ENCODE measurements at regions not wholly inside any gene's neighbourhood (a gene's known extent, or its start where the extent isn't known, plus 50 kb on each side); places are given as distances from the start of the nearest gene placed in this dataset.

DNA sequence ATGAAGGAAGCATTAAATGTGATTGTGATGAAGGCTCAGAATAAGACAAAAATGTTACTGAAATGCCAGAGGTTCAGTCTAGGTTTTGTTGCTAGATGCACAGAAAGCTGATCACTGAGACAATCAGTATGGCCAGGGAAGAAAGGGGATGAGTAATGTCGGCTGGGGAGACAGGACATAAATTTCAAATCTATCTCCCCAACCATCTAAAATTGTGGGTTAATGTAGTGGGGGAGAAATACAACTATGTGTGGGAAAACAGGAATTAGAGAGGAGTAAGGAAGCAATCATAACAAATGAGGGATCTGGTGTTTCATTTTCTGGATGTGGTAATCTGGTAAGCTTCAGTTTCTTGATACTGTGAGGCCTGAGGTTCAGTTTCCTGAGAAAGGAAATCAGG lies 1111.0 kb downstream of the XPNPEP1 start:
- ATAC-seq (ENCODE audit: low read depth) = no peak
- TF ChIP-seq, protein P1, sequence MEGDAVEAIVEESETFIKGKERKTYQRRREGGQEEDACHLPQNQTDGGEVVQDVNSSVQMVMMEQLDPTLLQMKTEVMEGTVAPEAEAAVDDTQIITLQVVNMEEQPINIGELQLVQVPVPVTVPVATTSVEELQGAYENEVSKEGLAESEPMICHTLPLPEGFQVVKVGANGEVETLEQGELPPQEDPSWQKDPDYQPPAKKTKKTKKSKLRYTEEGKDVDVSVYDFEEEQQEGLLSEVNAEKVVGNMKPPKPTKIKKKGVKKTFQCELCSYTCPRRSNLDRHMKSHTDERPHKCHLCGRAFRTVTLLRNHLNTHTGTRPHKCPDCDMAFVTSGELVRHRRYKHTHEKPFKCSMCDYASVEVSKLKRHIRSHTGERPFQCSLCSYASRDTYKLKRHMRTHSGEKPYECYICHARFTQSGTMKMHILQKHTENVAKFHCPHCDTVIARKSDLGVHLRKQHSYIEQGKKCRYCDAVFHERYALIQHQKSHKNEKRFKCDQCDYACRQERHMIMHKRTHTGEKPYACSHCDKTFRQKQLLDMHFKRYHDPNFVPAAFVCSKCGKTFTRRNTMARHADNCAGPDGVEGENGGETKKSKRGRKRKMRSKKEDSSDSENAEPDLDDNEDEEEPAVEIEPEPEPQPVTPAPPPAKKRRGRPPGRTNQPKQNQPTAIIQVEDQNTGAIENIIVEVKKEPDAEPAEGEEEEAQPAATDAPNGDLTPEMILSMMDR (IDR thresholded peaks at IDR 0.05; ENCODE audit: poor library complexity, severe bottlenecking) = no peak
- Histone ChIP-seq H3K4me1 (ENCODE audit: insufficient read depth, poor library complexity, severe bottlenecking) (no peaks in the 10 kb centered on the region), H3K9me3 (ENCODE audit: severe bottlenecking) (no peaks in the 10 kb centered on the region), H3K4me3 (ENCODE audit: severe bottlenecking) (no peak overlapping the region), H3K27me3 (ENCODE audit: insufficient read depth, poor library complexity, severe bottlenecking) (no peaks in the 10 kb centered on the region), H3K36me3 (ENCODE audit: low read depth) (no peaks in the 10 kb centered on the region), H3K27ac (ENCODE audit: poor library complexity, severe bottlenecking) (no peak overlapping the region)
- DNase-seq (ENCODE audit: low spot score) = no peak

DNA sequence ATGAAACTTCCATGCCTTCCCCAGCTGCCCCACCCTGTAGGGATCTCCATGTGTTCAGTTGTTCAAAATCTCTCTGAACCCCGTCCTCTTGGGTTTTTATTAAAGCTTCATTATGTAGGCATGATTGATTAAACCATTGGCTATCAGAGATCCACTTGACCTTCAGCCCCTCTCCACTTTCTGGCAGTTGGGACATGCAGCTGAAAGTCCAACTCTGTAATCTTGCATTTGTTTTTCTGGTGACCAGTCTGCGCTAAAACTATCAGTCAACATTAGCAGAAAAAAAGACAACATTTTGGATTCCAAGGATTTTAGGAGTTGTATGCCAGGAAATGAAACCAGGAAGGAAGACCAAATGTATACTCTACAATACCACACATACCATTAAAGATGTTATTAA lies 1115.1 kb downstream of the XPNPEP1 start:
- H3K36me3 ChIP-seq (ENCODE audit: low read depth) = no peaks in the 10 kb centered on the region

DNA sequence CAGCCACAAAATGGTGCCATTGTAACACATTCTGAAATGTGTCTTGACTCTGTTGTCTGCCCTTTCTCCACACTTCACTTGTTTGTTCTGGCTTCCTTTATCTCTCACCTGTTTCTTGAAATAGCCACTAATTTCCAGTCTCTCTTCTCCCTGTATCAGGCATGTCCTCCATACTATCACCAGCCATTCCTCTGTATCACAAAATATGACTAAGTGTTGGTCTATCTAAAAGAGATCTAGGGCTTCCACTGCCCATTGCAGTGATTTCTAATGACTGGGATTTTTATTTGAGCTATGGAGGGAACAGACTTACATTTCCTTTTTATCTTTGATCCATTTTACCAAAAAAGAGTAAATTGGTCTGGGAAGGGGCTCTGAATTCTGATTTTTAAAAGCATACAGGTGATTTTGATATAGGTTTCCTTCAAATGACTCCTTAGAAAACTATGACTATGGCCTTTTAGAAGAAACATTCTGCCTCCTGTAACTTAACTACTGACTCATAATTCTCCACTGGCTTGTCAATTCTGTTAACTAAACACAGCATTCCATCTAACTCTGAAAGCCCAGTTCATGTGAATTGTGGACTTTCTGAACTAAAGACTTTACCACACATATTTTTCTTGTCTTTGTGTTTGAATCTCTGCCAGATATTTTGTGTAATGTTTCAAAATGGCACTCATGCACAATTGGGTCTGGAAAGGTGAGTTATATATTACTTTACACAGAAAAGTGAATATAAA lies 1121.4 kb downstream of the XPNPEP1 start:
- peak; percentile 73 for ATAC-seq (ENCODE audit: low read depth)
- H3K27me3 ChIP-seq (ENCODE audit: insufficient read depth, poor library complexity, severe bottlenecking) = no peaks in the 10 kb centered on the region
- no peak overlapping the region for H3K4me3 ChIP-seq (ENCODE audit: severe bottlenecking)
- H3K4me1 ChIP-seq (ENCODE audit: insufficient read depth, poor library complexity, severe bottlenecking) = peaks cover 28% of the 10 kb centered on the region
- no peaks in the 10 kb centered on the region for H3K9me3 ChIP-seq (ENCODE audit: severe bottlenecking)
- TF ChIP-seq, protein P1 (IDR thresholded peaks at IDR 0.05; ENCODE audit: poor library complexity, severe bottlenecking) = no peak
- peak overlapping the region; percentile 48 for H3K27ac ChIP-seq (ENCODE audit: poor library complexity, severe bottlenecking)
- no peaks in the 10 kb centered on the region for H3K36me3 ChIP-seq (ENCODE audit: low read depth)
- DNase-seq (ENCODE audit: low spot score) = no peak

More for the DNA sequence above, 1115.1 kb downstream of the XPNPEP1 start:
- DNase-seq (ENCODE audit: low spot score) (no peak), ATAC-seq (ENCODE audit: low read depth) (no peak)
- H3K4me3 ChIP-seq (ENCODE audit: severe bottlenecking) = no peak overlapping the region
- H3K27me3 ChIP-seq (ENCODE audit: insufficient read depth, poor library complexity, severe bottlenecking) = no peaks in the 10 kb centered on the region
- H3K9me3 ChIP-seq (ENCODE audit: severe bottlenecking) = no peaks in the 10 kb centered on the region
- H3K27ac ChIP-seq (ENCODE audit: poor library complexity, severe bottlenecking) = no peak overlapping the region
- TF ChIP-seq, protein P1 (IDR thresholded peaks at IDR 0.05; ENCODE audit: poor library complexity, severe bottlenecking) = no peak
- H3K4me1 ChIP-seq (ENCODE audit: insufficient read depth, poor library complexity, severe bottlenecking) = no peaks in the 10 kb centered on the region

DNA sequence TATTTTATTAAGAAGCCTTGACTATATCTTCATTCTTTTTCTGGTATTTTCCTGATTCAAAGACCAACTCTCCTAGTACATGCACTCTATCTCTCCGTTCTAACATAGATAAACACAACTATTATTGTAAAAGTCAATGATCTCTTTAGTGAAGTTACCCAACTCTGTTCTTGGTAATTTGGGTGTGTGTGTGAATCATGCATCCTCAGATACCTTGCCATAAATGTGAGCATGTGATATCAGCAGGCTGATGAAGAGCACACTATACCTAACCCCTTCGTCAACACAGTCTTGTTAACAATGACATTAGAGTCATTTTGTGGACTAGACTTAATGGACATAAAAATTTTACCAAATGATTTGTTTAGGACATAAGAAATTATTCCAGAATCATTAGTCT lies 1122.1 kb downstream of the XPNPEP1 start:
- Histone ChIP-seq H3K36me3 (ENCODE audit: low read depth) (no peaks in the 10 kb centered on the region), H3K4me1 (ENCODE audit: insufficient read depth, poor library complexity, severe bottlenecking) (peaks cover 28% of the 10 kb centered on the region), H3K4me3 (ENCODE audit: severe bottlenecking) (no peak overlapping the region), H3K9me3 (ENCODE audit: severe bottlenecking) (no peaks in the 10 kb centered on the region), H3K27ac (ENCODE audit: poor library complexity, severe bottlenecking) (peak overlapping the region; percentile 48), H3K27me3 (ENCODE audit: insufficient read depth, poor library complexity, severe bottlenecking) (no peaks in the 10 kb centered on the region)
- ATAC-seq (ENCODE audit: low read depth) = peak; percentile 50
- no peak for DNase-seq (ENCODE audit: low spot score)
- TF ChIP-seq, protein P1 (IDR thresholded peaks at IDR 0.05; ENCODE audit: poor library complexity, severe bottlenecking) = no peak

DNA sequence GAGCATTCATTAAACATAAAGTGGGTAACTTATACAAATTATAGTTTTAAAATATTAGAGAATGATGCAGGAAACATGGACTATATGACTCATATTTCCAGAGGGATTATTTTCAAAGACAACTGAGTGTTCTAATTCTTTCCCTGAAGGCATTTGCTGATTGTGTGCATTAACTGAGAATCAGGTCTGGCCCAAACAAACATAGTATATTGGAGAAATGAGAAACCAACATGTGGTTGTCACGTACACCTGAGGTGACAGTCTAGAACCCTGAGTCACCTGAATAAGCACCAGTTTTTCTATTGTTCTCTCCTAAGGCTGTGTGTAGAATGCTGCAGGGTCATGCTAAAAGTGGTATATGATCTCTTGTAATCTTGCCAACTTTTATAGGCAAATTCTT lies 1125.7 kb downstream of the XPNPEP1 start:
- peaks cover 33% of the 10 kb centered on the region for H3K4me1 ChIP-seq (ENCODE audit: insufficient read depth, poor library complexity, severe bottlenecking)
- H3K4me3 ChIP-seq (ENCODE audit: severe bottlenecking) = no peak overlapping the region
- H3K36me3 ChIP-seq (ENCODE audit: low read depth) = no peaks in the 10 kb centered on the region
- ATAC-seq (ENCODE audit: low read depth) (peak; percentile 74), DNase-seq (ENCODE audit: low spot score) (no peak)
- peak overlapping the region; percentile 45 for H3K27ac ChIP-seq (ENCODE audit: poor library complexity, severe bottlenecking)
- TF ChIP-seq, protein P1 (IDR thresholded peaks at IDR 0.05; ENCODE audit: poor library complexity, severe bottlenecking) = no peak
- H3K27me3 ChIP-seq (ENCODE audit: insufficient read depth, poor library complexity, severe bottlenecking) = no peaks in the 10 kb centered on the region
- H3K9me3 ChIP-seq (ENCODE audit: severe bottlenecking) = no peaks in the 10 kb centered on the region
